Heart right ventricle (tissue), 16 donors: ENCODE measurements at regions not wholly inside any gene's neighbourhood (a gene's known extent, or its start where the extent isn't known, plus 50 kb on each side); places are given as distances from the start of the nearest gene placed in this dataset.
A peak's percentile ranks its signal among the peaks of the same experiment; 100 is the strongest.

Experiments
- ATAC-seq, 8 donors: fragments of 200-7000 bp; cut with Tn5 transposase; one replicate each; pipeline ENCODE4 v1.9.1; 2020; ENCODE audit warnings: mild to moderate bottlenecking in 8 of 8, moderate library complexity in 8 of 8, moderate number of reproducible peaks in 1 of 8
- DNase-seq, 2 donors: peaks; one replicate each; pipeline ENCODE4 v3.0.0-alpha.2; 2020
- H3K27ac ChIP-seq, 10 donors: fragments of 200-600 bp; sonication (generic) in 2 of 10; one replicate each; pipeline versions ENCODE4 v1.5.0 to v1.8.0; 2020 to 2022; ENCODE audit warnings: mild to moderate bottlenecking in 3 of 10
- H3K27me3 ChIP-seq, 7 donors: fragments of 200-600 bp; one replicate each; pipeline ENCODE4 v1.8.0; 2021 to 2022; ENCODE audit warnings: mild to moderate bottlenecking in 2 of 7
- H3K36me3 ChIP-seq, 9 donors: fragments of 200-600 bp; sonication (generic) in 1 of 9; one replicate each; pipeline versions ENCODE4 v1.5.0 to v1.8.0; 2020 to 2022; ENCODE audit warnings: mild to moderate bottlenecking in 2 of 9
- H3K4me1 ChIP-seq, 9 donors: fragments of 200-600 bp; sonication (generic) in 1 of 9; one replicate each; pipeline versions ENCODE4 v1.5.0 to v1.8.0; 2020 to 2022; ENCODE audit warnings: mild to moderate bottlenecking in 4 of 9
- H3K4me3 ChIP-seq, 10 donors: fragments of 200-600 bp; sonication (generic) in 2 of 10; one replicate each; pipeline versions ENCODE4 v1.5.0 to v1.8.0; 2020 to 2022; ENCODE audit warnings: mild to moderate bottlenecking in 7 of 10, moderate library complexity in 2 of 10
- H3K9me3 ChIP-seq, 11 donors: fragments of 200-600 bp in 10 of 11; sonication (generic) in 2 of 11; one replicate each; pipeline versions ENCODE4 v1.5.0 to v1.8.0; 2013 to 2022; ENCODE audit warnings: mild to moderate bottlenecking in 2 of 11, control low read depth in 1 of 11, moderate library complexity in 1 of 11
- WGBS, 2 donors: extraction: QIAGEN DNeasy Blood & Tissue Kit; methylation state at CpG; one replicate each; pipeline ENCODE4 v1.1.7; 2013; ENCODE audit warnings: inconsistent platforms in 1 of 2; 5-methylcytosine and 5-hydroxymethylcytosine counted together
- intact Hi-C, 10 donors: fragments of 100-400 bp; cut with DNase I; formaldehyde crosslinking; loops; one replicate each; pipeline versions ENCODE4 v1.11.1 to v1.14.2; 2022
- TF ChIP-seq, protein P1 (sequence below), 9 donors: fragments of 200-600 bp; sonication (generic) in 2 of 9; IDR thresholded peaks; one replicate each; pipeline versions ENCODE4 v1.5.0 to v1.8.0; 2021 to 2022; ENCODE audit warnings: antibody characterized with exemption in 9 of 9, mild to moderate bottlenecking in 5 of 9, moderate library complexity in 1 of 9
- donor health status: Arrhythmogenic right ventricular cardiomyopathy.
- donor health status: ischemic (EF 13 %, LVEDD 7.1; RV severe dilation, severe dysfunction).
- donor health status: healthy with polysubstance abuse.
- donor health status: DM: no; HTN: yes; CAD: no.
- donor health status: DM: no; HTN: no; CAD: no.
- donor health status: ischemic (EF 25% LVEDD 6.9; RV normal size, moderate dysfunction).
- donor health status: ischemic (EF 25% LVEDD 5.7; RV mildly dilated, moderate dysfunction).
- donor health status: healthy.
- donor health status: DM: yes; HTN: yes; CAD: no.
- donor health status: Ischemic cardiomyopathy.
- donor health status: ischemic (EF 35%, LVEDD 5.7; RV mildly dilated, moderate dysfunction).
- donor health status: nonischemic (EF 11% LVEDD 7.7; RV severe dilation, severe dysfunction).
- donor health status: DM: yes; HTN: yes; CAD: no.
- donor health status: PGD.
- donor health status: ischemic (EF 29% LVEDD 5.4; RV normal size, mild dysfunction).
- donor health status: nonischemic (EF 23%, LVEDD 6.1; RV moderate dilation, normal function).

DNA sequence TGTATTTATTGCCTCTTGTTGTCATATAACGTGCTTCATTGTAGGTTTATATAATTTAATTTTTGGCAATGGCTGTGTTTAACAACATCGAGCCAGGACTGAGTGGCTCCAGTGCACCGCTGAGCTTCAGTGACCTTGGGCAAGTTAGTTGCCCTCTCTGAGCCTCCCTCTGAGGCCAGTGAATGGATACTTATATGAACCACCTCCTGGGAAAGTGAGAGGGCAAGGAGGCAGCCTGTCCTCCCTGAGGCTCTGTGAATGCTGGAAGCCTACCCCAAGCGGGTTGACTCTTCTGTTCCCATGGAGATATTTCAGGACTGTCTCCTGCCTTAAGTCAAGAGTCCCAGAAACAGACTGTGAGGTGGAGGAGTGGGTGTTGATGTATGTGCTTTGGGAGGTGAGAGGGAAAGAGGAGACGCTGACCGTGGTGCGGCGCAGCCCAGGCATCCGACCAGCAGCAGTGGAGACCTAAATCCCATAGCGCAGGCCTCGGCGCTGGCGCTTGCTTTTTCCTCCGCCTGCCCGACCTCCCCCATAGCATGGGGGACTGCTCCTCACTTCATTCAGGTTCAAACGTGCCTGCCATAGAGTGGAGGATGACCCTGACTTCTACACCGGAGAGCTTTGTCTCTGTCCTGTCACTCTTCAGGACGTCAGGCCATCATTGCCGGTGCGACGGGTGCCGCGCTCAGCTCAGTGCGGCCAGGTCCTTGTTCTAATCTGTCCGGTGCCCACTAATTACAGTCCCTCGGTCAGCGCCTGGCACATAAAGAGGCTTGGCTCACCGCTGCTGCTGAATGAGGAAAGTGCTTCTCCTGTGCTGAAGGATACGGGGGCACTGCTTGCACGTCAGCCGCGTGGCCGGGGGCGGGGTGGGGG lies 167.3 kb upstream of the HS6ST1 start:
- TF ChIP-seq, protein P1, sequence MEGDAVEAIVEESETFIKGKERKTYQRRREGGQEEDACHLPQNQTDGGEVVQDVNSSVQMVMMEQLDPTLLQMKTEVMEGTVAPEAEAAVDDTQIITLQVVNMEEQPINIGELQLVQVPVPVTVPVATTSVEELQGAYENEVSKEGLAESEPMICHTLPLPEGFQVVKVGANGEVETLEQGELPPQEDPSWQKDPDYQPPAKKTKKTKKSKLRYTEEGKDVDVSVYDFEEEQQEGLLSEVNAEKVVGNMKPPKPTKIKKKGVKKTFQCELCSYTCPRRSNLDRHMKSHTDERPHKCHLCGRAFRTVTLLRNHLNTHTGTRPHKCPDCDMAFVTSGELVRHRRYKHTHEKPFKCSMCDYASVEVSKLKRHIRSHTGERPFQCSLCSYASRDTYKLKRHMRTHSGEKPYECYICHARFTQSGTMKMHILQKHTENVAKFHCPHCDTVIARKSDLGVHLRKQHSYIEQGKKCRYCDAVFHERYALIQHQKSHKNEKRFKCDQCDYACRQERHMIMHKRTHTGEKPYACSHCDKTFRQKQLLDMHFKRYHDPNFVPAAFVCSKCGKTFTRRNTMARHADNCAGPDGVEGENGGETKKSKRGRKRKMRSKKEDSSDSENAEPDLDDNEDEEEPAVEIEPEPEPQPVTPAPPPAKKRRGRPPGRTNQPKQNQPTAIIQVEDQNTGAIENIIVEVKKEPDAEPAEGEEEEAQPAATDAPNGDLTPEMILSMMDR (IDR thresholded peaks at IDR 0.05): no peak

DNA sequence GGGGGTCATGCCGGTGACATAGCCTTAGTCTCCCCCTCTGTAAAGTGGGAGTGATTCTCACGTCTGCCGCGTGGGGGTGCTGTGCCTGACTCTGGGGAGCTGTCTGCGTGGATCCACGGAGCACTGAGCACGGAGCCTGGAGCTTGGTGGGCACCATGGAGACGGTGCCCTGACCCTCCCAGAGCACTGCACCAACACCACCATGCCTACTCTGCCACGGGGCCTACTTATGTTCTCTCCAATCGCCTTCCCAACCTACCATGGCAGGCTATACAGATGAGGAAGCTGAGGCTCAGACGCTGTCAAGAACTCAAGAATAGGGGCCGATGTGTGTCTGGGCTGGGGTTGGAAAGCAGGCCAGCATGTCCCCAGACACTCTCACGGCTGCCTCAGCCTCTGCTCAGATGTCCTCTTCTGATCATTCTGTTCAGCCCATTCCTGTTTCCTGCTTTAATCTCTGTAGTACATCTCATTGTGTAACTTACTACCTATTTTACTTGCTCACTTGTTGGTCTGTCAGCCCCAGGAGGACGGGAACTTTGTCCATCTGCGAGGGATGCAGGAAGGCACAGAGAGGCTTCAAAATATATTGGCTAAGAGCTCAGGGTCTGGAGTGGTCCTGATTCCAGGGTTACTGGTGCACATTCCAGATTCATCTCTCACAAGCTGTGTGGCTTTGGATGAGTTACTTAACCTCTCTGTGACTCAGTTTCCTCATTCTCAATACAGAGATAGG lies 168.1 kb upstream of the HS6ST1 start:
- WGBS, 2 donors: 81 to 86% methylated on average over 15 of the region's 15 CpGs
- H3K36me3 ChIP-seq: no peaks in the 10 kb centered on the region

More for the DNA sequence above, 167.3 kb upstream of the HS6ST1 start:
- Histone ChIP-seq H3K4me1 (peaks cover 0 to 3% (median 0%) of the 10 kb centered on the region in 9 donors), H3K27me3 (no peaks in the 10 kb centered on the region), H3K36me3 (no peaks in the 10 kb centered on the region), H3K27ac (no peak overlapping the region), H3K4me3 (no peak overlapping the region), H3K9me3 (peaks cover 0 to 20% (median 4%) of the 10 kb centered on the region in 11 donors)
- DNase-seq (no peak), ATAC-seq (peak in 1 of 8 donors; percentile 13)
- intact Hi-C loops: no loop called here
- 90 to 91% methylated on average over 34 of the region's 34 CpGs for WGBS, 2 donors

DNA sequence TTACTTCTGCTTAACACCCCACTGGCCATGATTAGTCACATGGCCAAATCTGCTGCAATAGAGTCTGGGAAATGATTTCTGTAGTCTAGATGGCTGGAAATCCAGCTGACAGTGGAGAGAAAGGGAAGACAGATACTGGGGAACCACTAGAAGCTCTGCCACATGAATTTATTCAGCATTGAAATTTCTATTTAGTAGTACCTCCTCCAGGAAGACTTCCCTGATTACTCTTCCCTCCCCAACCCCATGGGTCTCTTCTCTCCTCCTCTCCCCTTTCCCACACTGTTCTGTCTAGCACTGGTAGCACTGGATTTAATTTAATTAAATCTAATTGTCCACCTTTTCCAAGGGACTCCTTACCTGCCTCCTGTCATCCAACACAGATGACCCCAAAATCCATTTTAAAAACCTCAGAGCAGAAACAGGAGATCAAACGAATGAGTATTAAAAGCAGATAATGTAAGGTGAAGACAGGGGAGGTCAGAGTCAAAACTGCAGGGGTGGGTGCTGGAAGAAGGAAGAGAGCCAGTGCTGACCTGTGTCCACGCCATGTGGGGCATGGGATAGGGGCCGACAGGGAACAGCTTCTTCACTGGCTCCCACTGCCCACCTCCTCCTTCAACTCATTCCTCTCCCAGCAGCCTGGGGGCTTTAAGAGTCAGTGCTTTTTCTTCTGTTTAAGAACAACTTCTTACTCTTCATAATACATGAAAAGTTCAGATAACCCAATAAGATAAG lies 169.2 kb upstream of the HS6ST1 start:
- Histone ChIP-seq H3K4me1 (peaks cover 0 to 3% (median 0%) of the 10 kb centered on the region in 9 donors), H3K27me3 (peaks cover 0 to 2% (median 0%) of the 10 kb centered on the region in 7 donors), H3K4me3 (no peak overlapping the region), H3K9me3 (peaks cover 0 to 12% (median 0%) of the 10 kb centered on the region in 11 donors), H3K27ac (no peak overlapping the region), H3K36me3 (no peaks in the 10 kb centered on the region)
- DNase-seq (no peak), ATAC-seq (no peak)
- intact Hi-C loops: no loop called here
- TF ChIP-seq, protein P1 (IDR thresholded peaks at IDR 0.05): no peak
- WGBS, 2 donors: 69 to 80% methylated on average over 3 of the region's 3 CpGs

More for the DNA sequence above, 168.1 kb upstream of the HS6ST1 start:
- peaks cover 0 to 12% (median 0%) of the 10 kb centered on the region in 11 donors for H3K9me3 ChIP-seq
- TF ChIP-seq, protein P1 (IDR thresholded peaks at IDR 0.05): no peak
- H3K4me3 ChIP-seq: no peak overlapping the region
- no peaks in the 10 kb centered on the region for H3K27me3 ChIP-seq
- ATAC-seq: no peak
- no peak for DNase-seq
- intact Hi-C loops: no loop called here
- no peak overlapping the region for H3K27ac ChIP-seq
- peaks cover 0 to 3% (median 0%) of the 10 kb centered on the region in 9 donors for H3K4me1 ChIP-seq

DNA sequence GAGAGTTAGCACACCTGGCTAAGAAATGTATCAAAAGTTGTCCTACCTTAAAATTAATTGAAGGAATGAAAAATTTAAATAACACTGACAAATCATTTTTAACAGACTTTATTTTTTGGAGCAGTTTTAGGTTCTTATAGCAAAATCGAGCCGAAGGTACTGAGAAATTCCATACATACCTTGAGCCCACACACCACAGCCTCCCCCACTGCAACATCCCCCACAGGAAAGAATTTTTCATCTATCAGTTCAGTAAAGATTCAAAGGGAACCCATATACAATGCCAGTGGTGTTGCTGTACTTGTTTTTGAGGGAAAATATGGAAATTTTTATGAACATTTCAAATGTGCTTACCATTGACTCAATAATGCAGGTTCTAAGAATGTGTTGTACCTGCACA lies 169.8 kb upstream of the HS6ST1 start:
- Histone ChIP-seq H3K27me3 (peaks cover 0 to 8% (median 0%) of the 10 kb centered on the region in 7 donors), H3K4me1 (peaks cover 0 to 3% (median 0%) of the 10 kb centered on the region in 9 donors), H3K27ac (no peak overlapping the region), H3K36me3 (no peaks in the 10 kb centered on the region), H3K4me3 (no peak overlapping the region), H3K9me3 (peaks cover 0 to 11% (median 0%) of the 10 kb centered on the region in 11 donors)
- TF ChIP-seq, protein P1 (IDR thresholded peaks at IDR 0.05): no peak
- WGBS, 2 donors: 77 to 79% methylated on average over 2 of the region's 2 CpGs
- DNase-seq (no peak), ATAC-seq (no peak)
- intact Hi-C loops: no loop called here
